Mesendoderm (in vitro differentiated cells): ENCODE measurements at regions not wholly inside any gene's neighbourhood (a gene's known extent, or its start where the extent isn't known, plus 50 kb on each side); places are given as distances from the start of the nearest gene placed in this dataset.

ENCODE experiments used
- DNase-seq: peaks from one replicate; pipeline ENCODE4 v3.0.0; 2013
- H2AK5ac ChIP-seq: 2 replicates; pipeline ENCODE4 v1.6.1; 2013; ENCODE audit warnings: low read length, inconsistent platforms
- H2BK120ac ChIP-seq: 2 replicates; pipeline ENCODE4 v1.6.1; 2013; ENCODE audit warnings: low read depth, mild to moderate bottlenecking, low read length, moderate library complexity, mixed read lengths
- H2BK15ac ChIP-seq: replicated peaks from 2 replicates; pipeline ENCODE4 v1.6.1; 2013; ENCODE audit warnings: low read depth, mild to moderate bottlenecking, moderate library complexity
- H2BK5ac ChIP-seq: 2 replicates; pipeline ENCODE4 v1.6.1; 2013; ENCODE audit warnings: low read length, inconsistent platforms
- H3K18ac ChIP-seq: 2 replicates; pipeline ENCODE4 v1.6.1; 2013; ENCODE audit warnings: mild to moderate bottlenecking, low read length, mixed read lengths
- H3K23ac ChIP-seq: one replicate; pipeline ENCODE4 v1.6.1; 2013; ENCODE audit warnings: low read length
- H3K27ac ChIP-seq: 2 replicates; pipeline ENCODE4 v1.5.1; 2013; ENCODE audit warnings: low read depth, mild to moderate bottlenecking, inconsistent platforms, low read length, moderate library complexity
- H3K27me3 ChIP-seq: 2 replicates; pipeline ENCODE4 v1.6.1; 2013; ENCODE audit warnings: low read length, control low read depth, mild to moderate bottlenecking, inconsistent platforms; ENCODE audit not compliant: insufficient read depth, poor library complexity
- H3K36me3 ChIP-seq: 2 replicates; pipeline ENCODE4 v1.6.1; 2013; ENCODE audit warnings: low read length, inconsistent platforms; ENCODE audit not compliant: control insufficient read depth, insufficient read depth
- H3K4ac ChIP-seq: one replicate; pipeline ENCODE4 v1.6.1; 2013; ENCODE audit warnings: low read depth, mild to moderate bottlenecking, low read length, moderate library complexity
- H3K4me1 ChIP-seq: 2 replicates; pipeline ENCODE4 v1.6.1; 2013; ENCODE audit warnings: low read depth, low read length, inconsistent platforms; ENCODE audit not compliant: control insufficient read depth
- H3K4me2 ChIP-seq: 2 replicates; pipeline ENCODE4 v1.6.1; 2013; ENCODE audit warnings: low read length
- H3K4me3 ChIP-seq: 2 replicates; pipeline ENCODE4 v1.5.1; 2013; ENCODE audit warnings: mild to moderate bottlenecking, low read length
- H3K56ac ChIP-seq: one replicate; pipeline ENCODE4 v1.6.1; 2013; ENCODE audit warnings: low read length
- H3K79me1 ChIP-seq: 2 replicates; pipeline ENCODE4 v1.6.1; 2013; ENCODE audit warnings: low read length, inconsistent platforms
- H3K79me2 ChIP-seq: 2 replicates; pipeline ENCODE4 v1.6.1; 2013; ENCODE audit warnings: mild to moderate bottlenecking, low read length; ENCODE audit not compliant: control insufficient read depth, insufficient read depth
- H3K9ac ChIP-seq: 2 replicates; pipeline ENCODE4 v1.6.1; 2013; ENCODE audit warnings: low read length, inconsistent platforms
- H4K5ac ChIP-seq: one replicate; pipeline ENCODE4 v1.6.1; 2013; ENCODE audit warnings: low read length
- H4K8ac ChIP-seq: one replicate; pipeline ENCODE4 v1.6.1; 2013; ENCODE audit warnings: low read depth, mild to moderate bottlenecking, control low read depth, low read length, moderate library complexity
- WGBS: extraction: QIAGEN DNeasy Blood & Tissue Kit; methylation state at CpG from one replicate; pipeline ENCODE4 v1.1.7; 2013; ENCODE audit warnings: low lambda C conversion rate, missing lambda C conversion rate; ENCODE audit not compliant: insufficient coverage; ENCODE audit errors: extremely low coverage; 5-methylcytosine and 5-hydroxymethylcytosine counted together

DNA sequence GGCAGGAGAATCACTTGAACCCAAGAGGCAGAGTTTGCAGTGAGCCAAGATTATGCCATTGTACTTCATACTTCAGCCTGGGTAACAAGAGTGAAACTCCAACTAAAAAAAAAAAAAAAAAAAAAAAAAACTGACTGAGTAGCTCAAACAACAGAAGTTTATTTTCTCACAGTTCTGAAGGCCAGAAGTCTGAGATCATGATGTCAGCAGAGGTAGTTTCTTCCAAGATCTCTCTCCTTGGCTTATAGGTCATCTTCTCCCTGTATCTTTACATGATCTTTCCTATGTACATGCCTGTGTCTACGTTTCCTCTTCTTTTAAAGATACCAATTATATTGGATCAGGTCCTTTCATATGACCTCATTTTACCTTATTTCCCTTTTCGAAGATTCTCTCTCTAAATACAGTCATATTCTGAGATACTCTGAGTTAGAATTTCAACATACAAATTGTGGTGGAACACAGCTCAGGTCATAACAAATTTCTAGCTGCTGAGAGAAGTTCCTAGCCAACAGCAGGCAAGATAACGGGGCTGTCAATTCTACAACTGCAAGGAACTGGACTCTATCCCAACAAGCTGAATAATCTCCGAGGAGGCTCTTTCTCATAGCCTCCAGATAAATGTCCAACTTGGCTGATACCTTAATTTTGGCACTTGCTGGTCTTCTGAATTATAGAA is 187.7 kb upstream of the ADAMTS5 start:
- Histone ChIP-seq H3K9ac (no peak overlapping the region), H3K27ac (no peak overlapping the region), H2AK5ac (no peak overlapping the region), H3K79me2 (no peaks in the 10 kb centered on the region), H3K4me3 (no peak overlapping the region), H3K23ac (no peak overlapping the region), H3K4ac (no peak overlapping the region), H2BK15ac (no peak overlapping the region), H3K4me2 (no peak overlapping the region), H3K18ac (no peak overlapping the region), H4K8ac (no peak overlapping the region), H3K79me1 (no peaks in the 10 kb centered on the region), H3K36me3 (no peaks in the 10 kb centered on the region), H3K27me3 (no peaks in the 10 kb centered on the region), H3K4me1 (no peaks in the 10 kb centered on the region), H2BK5ac (no peak overlapping the region), H4K5ac (no peak overlapping the region), H3K56ac (no peak overlapping the region), H2BK120ac (no peak overlapping the region)
- no CpG with 5 or more reads among the region's 4 CpGs for WGBS
- DNase-seq = no peak

DNA sequence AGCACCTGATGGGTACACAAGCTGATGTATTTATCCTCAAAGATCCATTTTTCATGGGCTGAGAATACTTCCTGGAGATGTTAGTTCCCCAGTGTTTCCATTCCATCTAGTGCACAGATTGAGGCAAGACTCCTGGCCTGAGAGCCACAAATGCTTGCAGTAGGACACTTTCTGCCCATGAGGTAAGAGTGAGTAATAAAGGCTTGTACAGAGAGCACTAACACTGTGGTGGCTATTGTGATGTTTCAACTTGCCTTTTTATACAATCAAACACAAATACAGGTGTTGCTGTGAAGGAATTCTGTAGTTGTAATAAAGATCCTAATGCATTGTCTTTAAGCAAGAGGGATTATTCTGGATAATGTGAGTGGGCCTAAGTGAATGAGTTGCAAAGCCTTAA is 186.1 kb upstream of the ADAMTS5 start:
- Histone ChIP-seq H3K4me3 (no peak overlapping the region), H3K9ac (no peak overlapping the region), H3K36me3 (no peaks in the 10 kb centered on the region), H4K5ac (no peak overlapping the region), H3K4me2 (no peak overlapping the region), H2BK5ac (no peak overlapping the region), H3K56ac (no peak overlapping the region), H3K79me2 (no peaks in the 10 kb centered on the region), H3K27ac (no peak overlapping the region), H2AK5ac (no peak overlapping the region), H3K4me1 (no peaks in the 10 kb centered on the region), H2BK15ac (no peak overlapping the region), H2BK120ac (no peak overlapping the region), H3K23ac (no peak overlapping the region), H3K18ac (no peak overlapping the region), H3K79me1 (no peaks in the 10 kb centered on the region), H3K4ac (no peak overlapping the region), H3K27me3 (no peaks in the 10 kb centered on the region), H4K8ac (no peak overlapping the region)
- DNase-seq = no peak

DNA sequence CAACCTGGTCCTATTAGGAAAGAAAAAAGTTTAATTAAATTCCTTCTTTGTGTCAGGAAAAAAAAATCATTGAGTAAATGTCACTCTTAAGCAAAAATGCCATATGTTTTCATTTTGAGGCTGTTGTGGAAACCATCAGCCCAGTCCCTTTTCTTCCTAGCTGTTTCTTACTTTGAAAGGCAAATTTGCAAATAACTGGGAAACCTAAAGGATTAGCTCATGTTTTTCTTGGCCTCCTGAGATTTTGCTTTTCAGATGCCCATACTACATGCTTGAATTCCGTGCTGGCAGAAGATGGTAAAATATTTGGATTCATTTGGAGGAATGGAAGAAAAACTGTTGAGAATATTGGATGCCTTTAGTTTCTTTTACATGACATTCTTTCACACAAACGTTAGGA is 182.1 kb upstream of the ADAMTS5 start:
- Histone ChIP-seq H3K18ac (no peak overlapping the region), H3K79me1 (no peaks in the 10 kb centered on the region), H3K56ac (no peak overlapping the region), H4K5ac (no peak overlapping the region), H3K23ac (no peak overlapping the region), H2BK5ac (no peak overlapping the region), H2BK15ac (no peak overlapping the region), H3K4me3 (no peak overlapping the region), H4K8ac (no peak overlapping the region), H3K27me3 (no peaks in the 10 kb centered on the region), H3K36me3 (no peaks in the 10 kb centered on the region), H3K4me2 (no peak overlapping the region), H2BK120ac (no peak overlapping the region), H3K27ac (no peak overlapping the region), H3K4me1 (no peaks in the 10 kb centered on the region), H3K79me2 (no peaks in the 10 kb centered on the region), H3K9ac (no peak overlapping the region), H3K4ac (no peak overlapping the region), H2AK5ac (no peak overlapping the region)
- peak; percentile 27 for DNase-seq
- WGBS = no CpG with 5 or more reads among the region's 2 CpGs

DNA sequence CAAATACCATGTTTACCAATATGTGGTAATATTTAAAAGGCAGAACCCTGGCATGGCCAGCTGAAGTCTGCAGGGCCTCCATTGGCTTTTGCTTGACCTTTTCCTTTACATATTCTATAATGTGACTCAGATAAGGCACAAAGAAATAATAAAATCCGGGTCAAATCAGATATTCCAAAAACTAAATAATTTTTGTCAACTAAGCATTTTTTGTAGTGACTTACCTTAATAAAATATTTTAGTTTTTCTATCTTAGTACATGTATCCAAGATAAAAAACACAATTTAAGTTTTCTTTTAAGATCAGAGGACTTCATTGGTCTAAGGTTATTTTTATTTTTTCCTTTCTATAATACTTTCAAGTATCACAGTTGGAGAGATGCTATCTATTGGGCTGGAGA is 179.4 kb upstream of the ADAMTS5 start:
- Histone ChIP-seq H3K18ac (no peak overlapping the region), H3K4me3 (no peak overlapping the region), H4K5ac (no peak overlapping the region), H3K4me1 (no peaks in the 10 kb centered on the region), H2AK5ac (no peak overlapping the region), H2BK120ac (no peak overlapping the region), H2BK5ac (no peak overlapping the region), H2BK15ac (no peak overlapping the region), H3K36me3 (no peaks in the 10 kb centered on the region), H3K9ac (no peak overlapping the region), H3K4me2 (no peak overlapping the region), H3K4ac (no peak overlapping the region), H3K27me3 (no peaks in the 10 kb centered on the region), H3K56ac (no peak overlapping the region), H3K23ac (no peak overlapping the region), H3K79me1 (no peaks in the 10 kb centered on the region), H3K27ac (no peak overlapping the region), H3K79me2 (no peaks in the 10 kb centered on the region), H4K8ac (no peak overlapping the region)
- WGBS = no CpG with 5 or more reads among the region's 1 CpG
- DNase-seq = no peak

DNA sequence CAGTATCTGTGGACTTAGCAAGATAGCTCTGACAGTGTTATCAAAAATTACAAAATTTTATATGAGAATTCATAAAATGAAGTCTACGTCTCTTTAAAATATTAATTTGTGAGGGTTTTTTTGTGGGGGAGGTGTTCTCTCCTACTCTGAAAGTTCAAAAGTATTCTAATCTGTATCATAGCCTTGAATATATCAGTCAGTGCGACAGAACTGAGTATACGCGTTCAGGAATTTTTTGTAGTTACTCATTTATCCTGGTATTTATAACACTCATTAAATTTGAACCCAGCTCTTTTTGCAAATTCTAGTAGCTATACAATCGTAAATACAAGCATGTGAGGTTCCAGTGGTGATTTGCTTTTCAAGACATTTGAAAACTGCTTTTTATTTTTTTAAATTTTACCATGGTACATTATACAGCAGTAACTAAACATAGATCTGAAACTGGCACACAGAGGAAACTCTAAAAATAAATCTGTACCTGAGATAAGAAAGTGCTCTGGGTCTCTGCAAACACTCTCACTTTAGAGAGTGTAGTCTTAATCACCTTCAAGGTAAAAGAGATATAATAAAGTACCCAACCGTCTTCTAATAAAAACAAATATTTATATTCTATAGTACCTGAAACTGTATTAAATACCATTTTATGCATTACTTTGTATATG is 178.4 kb upstream of the ADAMTS5 start:
- H3K9ac ChIP-seq = no peak overlapping the region
- no peak overlapping the region for H2BK15ac ChIP-seq
- H4K8ac ChIP-seq = no peak overlapping the region
- H4K5ac ChIP-seq = no peak overlapping the region
- no peak overlapping the region for H3K18ac ChIP-seq
- no peak overlapping the region for H3K4ac ChIP-seq
- H3K4me2 ChIP-seq = no peak overlapping the region
- H3K23ac ChIP-seq = no peak overlapping the region
- no peak overlapping the region for H2BK5ac ChIP-seq
- no peaks in the 10 kb centered on the region for H3K79me1 ChIP-seq
- H3K4me1 ChIP-seq = no peaks in the 10 kb centered on the region
- H3K79me2 ChIP-seq = no peaks in the 10 kb centered on the region
- no peak for DNase-seq
- no peak overlapping the region for H3K56ac ChIP-seq
- WGBS = 100% methylated on average over 1 of the region's 6 CpGs
- H3K27me3 ChIP-seq = no peaks in the 10 kb centered on the region
- H3K27ac ChIP-seq = no peak overlapping the region
- no peak overlapping the region for H2AK5ac ChIP-seq
- H3K36me3 ChIP-seq = no peaks in the 10 kb centered on the region
- H3K4me3 ChIP-seq = no peak overlapping the region
- no peak overlapping the region for H2BK120ac ChIP-seq

DNA sequence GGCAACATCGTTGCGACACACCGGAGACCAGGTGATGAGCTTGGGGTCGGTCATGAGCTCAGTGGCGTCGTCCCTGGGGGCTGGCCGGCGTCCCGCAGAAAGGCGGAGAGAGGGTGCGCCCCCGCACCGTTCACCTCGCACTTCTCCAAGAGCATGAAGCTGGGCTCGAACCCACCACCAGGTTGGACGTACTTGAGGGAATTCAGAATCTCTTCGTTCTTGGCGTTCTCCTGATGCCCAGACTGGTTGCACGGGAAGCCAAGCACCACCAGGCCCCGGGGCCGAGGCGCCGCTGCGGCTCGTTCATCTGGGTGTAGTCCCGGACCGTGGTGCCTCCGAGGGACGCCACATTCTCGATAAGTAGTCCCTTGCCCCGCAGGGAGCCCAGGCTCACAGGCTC is 176.6 kb upstream of the ADAMTS5 start:
- H3K9ac ChIP-seq = no peak overlapping the region
- no peak overlapping the region for H3K27ac ChIP-seq
- H3K36me3 ChIP-seq = no peaks in the 10 kb centered on the region
- H2BK15ac ChIP-seq = no peak overlapping the region
- H3K18ac ChIP-seq = no peak overlapping the region
- H2BK5ac ChIP-seq = no peak overlapping the region
- H3K23ac ChIP-seq = no peak overlapping the region
- H2BK120ac ChIP-seq = no peak overlapping the region
- WGBS = no CpG with 5 or more reads among the region's 31 CpGs
- no peaks in the 10 kb centered on the region for H3K27me3 ChIP-seq
- no peak for DNase-seq
- H3K4me3 ChIP-seq = no peak overlapping the region
- no peak overlapping the region for H2AK5ac ChIP-seq
- H3K56ac ChIP-seq = no peak overlapping the region
- no peak overlapping the region for H4K5ac ChIP-seq
- H3K79me2 ChIP-seq = no peaks in the 10 kb centered on the region
- H3K4me1 ChIP-seq = no peaks in the 10 kb centered on the region
- H3K4ac ChIP-seq = no peak overlapping the region
- no peak overlapping the region for H3K4me2 ChIP-seq
- no peaks in the 10 kb centered on the region for H3K79me1 ChIP-seq
- no peak overlapping the region for H4K8ac ChIP-seq
